GM18951 (cell line): ENCODE measurements at regions not wholly inside any gene's neighbourhood (a gene's known extent, or its start where the extent isn't known, plus 50 kb on each side); places are given as distances from the start of the nearest gene placed in this dataset.
"Not testable (repeated sequence)": the region's sequence is repeated elsewhere in the genome, so short reads cannot be mapped to it uniquely, and the experiment has no call there.

Experiments
- POLR2A ChIP-seq: IDR thresholded peaks from 4 replicates; pipeline ENCODE4 v1.6.1; 2011; ENCODE audit warnings: mild to moderate bottlenecking; ENCODE audit not compliant: insufficient read length, insufficient read depth; ENCODE audit errors: extremely low read depth
- in situ Hi-C: fragments of 300-500 bp; cut with MboI; formaldehyde crosslinking; loops from one replicate; pipeline ENCODE4 v1.12.0; 2022; ENCODE audit warnings: low sequenced_read_pairs, mixed read lengths, inconsistent platforms; ENCODE audit not compliant: unreplicated experiment

DNA sequence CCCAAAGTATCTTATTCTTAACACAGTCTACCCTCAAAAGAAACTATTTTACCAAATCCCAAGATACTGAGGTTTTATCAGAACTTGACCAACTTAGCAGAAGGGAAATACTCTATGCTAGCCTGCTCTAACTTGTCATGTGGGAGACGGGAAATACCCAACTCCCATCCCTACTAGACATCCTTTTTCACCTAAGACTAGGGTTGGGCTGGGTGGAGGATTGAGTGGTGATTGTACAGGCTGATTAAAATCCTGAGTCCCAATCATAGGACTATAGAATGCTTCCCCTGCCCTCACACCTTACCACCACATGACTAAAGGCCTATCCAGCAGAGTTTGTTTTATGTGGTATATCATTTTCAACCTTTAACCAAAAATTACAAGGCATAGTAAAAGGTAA, 786.5 kb downstream of the TAF11L14 start:
- in situ Hi-C loops, result no loop called here
- no peak for TF ChIP-seq POLR2A

DNA sequence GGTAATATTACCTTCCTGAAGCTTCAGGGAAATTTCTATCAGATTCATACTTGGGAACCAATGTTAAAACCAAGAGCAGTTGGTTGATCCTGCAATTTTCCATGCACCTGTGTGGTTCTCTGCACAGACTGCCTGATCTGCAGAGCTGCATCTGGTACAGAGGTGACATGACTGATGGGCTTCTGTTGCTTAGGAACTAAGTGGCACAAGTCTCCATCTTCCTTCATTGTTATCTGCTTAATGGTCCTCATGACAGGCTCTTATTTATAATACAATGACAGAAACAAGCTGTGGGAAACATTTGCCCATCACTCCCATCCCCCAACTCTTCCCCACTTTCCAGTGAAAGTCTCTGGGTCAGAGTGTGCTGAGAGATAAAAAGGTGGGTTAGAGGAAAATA, 799.1 kb downstream of the TAF11L14 start:
- TF ChIP-seq POLR2A, result no peak
- in situ Hi-C loops, result no loop called here

DNA sequence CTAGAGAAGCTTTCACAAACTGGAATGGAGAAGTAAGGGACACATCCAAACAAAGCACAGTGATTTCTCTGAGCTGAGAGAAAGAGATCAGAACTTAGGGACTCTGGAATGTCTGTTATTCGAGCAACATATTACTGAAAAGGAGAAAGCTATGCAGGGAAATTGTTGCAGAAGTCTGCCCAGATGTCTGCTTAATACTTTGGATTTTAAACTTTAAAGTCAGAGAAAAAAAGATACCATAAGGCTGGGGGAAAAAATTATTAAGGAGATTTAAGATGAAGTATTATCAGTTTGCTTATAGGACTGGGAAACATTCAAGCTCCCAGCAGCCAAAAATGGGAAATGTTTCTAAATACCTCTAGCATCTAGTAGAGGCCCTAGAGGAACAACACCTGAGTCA, 803.9 kb downstream of the TAF11L14 start:
- in situ Hi-C loops, result no loop called here
- no peak for TF ChIP-seq POLR2A

- no peak for TF ChIP-seq POLR2A
- in situ Hi-C loops, result no loop called here
Observed at GRCh38 chr5:18455521-18455920, 821.3 kb downstream of the TAF11L14 start.

GRCh38 chr5:18457255-18457654, 823.0 kb downstream of the TAF11L14 start:
- in situ Hi-C loops, result no loop called here
- TF ChIP-seq POLR2A, result no peak

DNA sequence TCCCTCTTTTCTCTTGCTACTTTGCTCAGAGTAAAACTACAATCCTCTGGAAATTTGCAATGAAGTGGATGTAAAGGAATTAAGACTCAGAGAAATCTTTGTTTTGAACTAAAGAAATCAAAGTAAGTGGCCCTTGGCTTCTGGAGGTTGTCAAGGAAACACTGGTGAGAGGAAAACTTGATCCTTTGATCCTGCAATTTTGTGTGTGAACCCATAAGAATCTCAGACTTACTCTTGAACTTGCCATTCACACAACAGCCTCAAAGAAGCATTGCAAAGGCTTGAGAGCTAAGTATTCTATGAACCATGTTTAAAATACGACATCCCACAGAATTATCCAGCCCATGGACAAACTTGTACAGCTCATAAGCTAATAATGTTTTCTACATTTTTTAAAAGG, 827.5 kb downstream of the TAF11L14 start:
- in situ Hi-C loops, result no loop called here
- TF ChIP-seq POLR2A, result no peak

GRCh38 chr5:18465833-18466681, 831.8 kb downstream of the TAF11L14 start:
- in situ Hi-C loops, result no loop called here

DNA sequence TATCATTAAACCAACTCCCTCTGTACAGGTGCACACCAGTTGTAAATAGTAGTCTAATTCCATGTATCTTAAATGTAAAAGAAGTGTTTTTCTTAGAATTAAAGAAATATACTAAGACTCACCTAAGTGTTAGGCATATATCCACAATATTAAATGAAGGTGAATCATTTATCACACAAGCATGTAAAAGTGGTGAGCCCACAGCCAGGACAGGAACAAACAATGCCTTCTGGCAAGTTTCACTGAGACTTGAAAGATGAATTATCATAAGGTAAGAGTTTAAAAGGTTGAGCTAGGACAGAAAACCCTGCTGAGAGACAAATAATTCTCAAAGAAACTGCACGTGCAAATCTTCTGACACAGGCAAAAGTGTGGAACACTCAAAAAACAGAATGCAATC, 832.5 kb downstream of the TAF11L14 start:
- TF ChIP-seq POLR2A, result no peak
- in situ Hi-C loops, result no loop called here

More at GRCh38 chr5:18465833-18466681, 831.8 kb downstream of the TAF11L14 start:
- no peak for TF ChIP-seq POLR2A

DNA sequence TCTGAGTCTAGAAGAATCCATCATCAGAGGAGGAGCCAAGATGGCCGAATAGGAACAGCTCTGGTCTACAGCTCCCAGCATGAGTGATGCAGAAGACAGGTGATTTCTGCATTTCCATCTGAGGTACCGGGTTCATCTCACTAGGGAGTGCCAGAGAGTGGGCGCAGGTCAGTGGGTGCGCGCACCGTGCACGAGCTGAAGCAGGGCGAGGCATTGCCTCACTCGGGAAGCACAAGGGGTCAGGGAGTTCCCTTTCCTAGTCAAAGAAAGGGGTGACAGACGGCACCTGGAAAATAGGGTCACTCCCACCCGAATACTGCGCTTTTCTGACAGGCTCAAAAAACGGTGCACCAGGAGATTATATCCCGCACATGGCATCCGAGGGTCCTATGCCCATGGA, 837.5 kb downstream of the TAF11L14 start:
- in situ Hi-C loops, result not testable (repeated sequence)

DNA sequence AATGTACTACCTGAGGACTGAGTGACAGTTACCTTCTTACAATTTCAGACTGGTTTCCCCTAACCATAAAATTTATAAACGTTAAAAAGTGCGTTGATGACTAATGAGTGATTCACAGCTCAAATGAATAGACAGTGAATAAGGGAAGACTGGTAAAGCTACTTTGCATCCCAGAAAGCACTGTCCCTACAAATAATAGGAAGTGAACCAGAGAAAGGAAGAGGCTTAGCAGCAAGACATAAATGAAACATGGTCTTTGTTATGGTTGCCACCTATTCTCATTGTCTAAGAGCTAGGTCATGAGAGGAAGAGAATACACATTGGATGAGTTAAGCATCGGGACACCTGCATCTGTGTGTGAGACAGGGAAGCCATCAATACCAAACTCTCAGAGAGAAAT, 849.2 kb downstream of the TAF11L14 start:
- in situ Hi-C loops, result no loop called here
- TF ChIP-seq POLR2A, result no peak

DNA sequence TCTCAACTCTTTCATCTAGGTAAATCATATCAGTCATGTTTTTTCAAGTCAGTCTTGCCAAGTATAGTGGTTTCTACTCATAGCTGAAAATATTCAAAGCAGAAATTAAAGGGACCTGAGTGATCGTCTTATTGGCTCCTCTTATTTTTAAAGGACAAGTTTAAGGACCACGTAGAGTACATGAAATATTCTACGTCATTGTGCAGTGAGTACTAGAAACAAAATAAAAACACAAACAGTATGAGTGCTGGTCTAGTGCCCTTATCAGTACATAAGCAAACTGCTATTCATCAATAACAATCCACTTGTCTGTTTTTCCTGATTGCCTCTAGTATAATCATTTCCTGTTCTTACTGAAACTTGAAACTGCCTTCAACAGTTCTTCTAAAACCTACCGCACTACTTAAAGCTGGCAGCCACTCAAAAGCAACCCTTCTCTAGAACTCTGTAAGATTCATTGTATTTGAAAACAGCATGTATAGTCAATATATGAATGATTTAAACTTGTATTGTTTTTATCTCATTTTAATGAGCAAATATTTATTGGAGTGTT, 853.7 kb downstream of the TAF11L14 start:
- TF ChIP-seq POLR2A, result no peak
- in situ Hi-C loops, result no loop called here

DNA sequence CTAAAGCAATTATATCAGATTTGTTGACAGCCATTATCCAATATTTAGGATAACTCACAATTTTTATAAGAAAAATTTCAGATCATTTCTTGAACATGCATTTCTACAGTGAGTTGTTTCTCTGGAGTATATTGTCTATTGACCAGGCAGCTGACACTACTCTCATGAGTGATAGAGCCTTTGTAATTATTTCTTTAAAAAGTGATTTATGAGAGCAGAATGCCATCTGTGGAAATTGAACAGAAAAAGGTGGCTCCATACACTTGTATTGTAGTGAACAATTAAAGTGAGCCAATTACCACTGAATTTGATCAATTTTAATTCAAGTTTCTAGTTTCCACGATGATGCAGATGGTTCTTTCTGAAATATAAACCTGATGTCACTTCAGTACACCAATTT, 855.4 kb downstream of the TAF11L14 start:
- TF ChIP-seq POLR2A, result no peak
- in situ Hi-C loops, result no loop called here

DNA sequence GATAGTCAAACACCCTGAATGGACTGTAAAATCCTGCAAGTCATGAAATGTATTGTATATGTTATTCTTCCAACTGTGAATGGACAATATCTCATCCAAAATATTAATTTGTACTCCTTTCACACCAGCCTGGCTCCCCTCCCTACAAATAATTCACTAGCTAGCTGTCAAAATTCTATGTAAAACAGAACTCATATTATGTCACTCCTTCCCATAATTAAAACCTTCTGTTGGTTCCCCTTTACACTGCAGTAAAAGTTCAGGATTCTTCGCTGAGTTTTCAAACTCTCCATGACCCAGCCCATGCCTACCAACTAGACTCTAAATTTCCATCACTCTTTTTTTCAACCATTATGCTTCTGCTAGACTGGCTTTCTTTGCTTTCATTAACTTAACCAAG, 857.1 kb downstream of the TAF11L14 start:
- in situ Hi-C loops, result no loop called here
- TF ChIP-seq POLR2A, result no peak

DNA sequence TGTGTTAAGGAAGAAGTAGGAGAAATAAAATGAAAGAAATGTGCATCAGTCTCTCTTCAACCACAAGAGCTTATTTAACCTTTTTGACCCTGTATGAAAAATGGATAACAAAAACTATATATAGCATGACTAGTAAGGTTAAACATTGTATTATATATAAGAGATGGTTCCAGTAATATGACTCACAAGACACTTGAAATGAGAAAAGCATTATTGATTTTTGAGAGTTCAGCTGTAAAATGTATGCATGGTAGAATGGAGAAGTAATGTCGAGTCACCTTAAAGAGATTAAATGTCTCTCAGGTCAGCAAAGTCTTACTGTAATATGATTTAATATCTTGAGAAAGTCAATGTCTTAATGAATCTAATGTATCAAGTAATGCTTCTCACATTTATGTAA, 860.9 kb downstream of the TAF11L14 start:
- in situ Hi-C loops, result no loop called here
- no peak for TF ChIP-seq POLR2A
